Brain microvascular endothelial cell (primary cell): ENCODE measurements at regions not wholly inside any gene's neighbourhood (a gene's known extent, or its start where the extent isn't known, plus 50 kb on each side); places are given as distances from the start of the nearest gene placed in this dataset.

Experiments
- DNase-seq: peaks from one replicate; pipeline ENCODE4 v3.0.0-alpha.2; 2020
- H3K27ac ChIP-seq: fragments of 250-450 bp; sonication (Bioruptor Pico); 2 replicates; pipeline ENCODE4 v1.5.1; 2020; ENCODE audit warnings: mild to moderate bottlenecking, moderate library complexity
- H3K27me3 ChIP-seq: fragments of 250-450 bp; sonication (Bioruptor Pico); replicated peaks from 2 replicates; pipeline ENCODE4 v1.5.1; 2020; ENCODE audit warnings: mild to moderate bottlenecking
- H3K36me3 ChIP-seq: fragments of 250-450 bp; sonication (Bioruptor Pico); replicated peaks from 2 replicates; pipeline ENCODE4 v1.5.1; 2020; ENCODE audit warnings: mild to moderate bottlenecking
- H3K4me3 ChIP-seq: 2 replicates; pipeline ENCODE4 v1.5.1; 2011; ENCODE audit warnings: low read depth, mild to moderate bottlenecking, control low read depth, low read length, moderate library complexity
- in situ Hi-C: cut with HindIII; loops from 2 replicates; pipeline ENCODE4 v1.10.0; 2017; ENCODE audit warnings: low sequenced_read_pairs, low pct_ligation_motif_present
- TF ChIP-seq, protein P1 (sequence below): IDR thresholded peaks from 2 replicates; pipeline ENCODE4 v1.5.1; 2011; ENCODE audit warnings: low read depth, mild to moderate bottlenecking, moderate library complexity, low read length, control low read depth, inconsistent platforms; ENCODE audit errors: missing control alignments

- H3K27ac ChIP-seq = no peak overlapping the region
- TF ChIP-seq, protein P1, sequence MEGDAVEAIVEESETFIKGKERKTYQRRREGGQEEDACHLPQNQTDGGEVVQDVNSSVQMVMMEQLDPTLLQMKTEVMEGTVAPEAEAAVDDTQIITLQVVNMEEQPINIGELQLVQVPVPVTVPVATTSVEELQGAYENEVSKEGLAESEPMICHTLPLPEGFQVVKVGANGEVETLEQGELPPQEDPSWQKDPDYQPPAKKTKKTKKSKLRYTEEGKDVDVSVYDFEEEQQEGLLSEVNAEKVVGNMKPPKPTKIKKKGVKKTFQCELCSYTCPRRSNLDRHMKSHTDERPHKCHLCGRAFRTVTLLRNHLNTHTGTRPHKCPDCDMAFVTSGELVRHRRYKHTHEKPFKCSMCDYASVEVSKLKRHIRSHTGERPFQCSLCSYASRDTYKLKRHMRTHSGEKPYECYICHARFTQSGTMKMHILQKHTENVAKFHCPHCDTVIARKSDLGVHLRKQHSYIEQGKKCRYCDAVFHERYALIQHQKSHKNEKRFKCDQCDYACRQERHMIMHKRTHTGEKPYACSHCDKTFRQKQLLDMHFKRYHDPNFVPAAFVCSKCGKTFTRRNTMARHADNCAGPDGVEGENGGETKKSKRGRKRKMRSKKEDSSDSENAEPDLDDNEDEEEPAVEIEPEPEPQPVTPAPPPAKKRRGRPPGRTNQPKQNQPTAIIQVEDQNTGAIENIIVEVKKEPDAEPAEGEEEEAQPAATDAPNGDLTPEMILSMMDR = no peak
- no peak for DNase-seq
- in situ Hi-C loops = no loop called here
- no peaks in the 10 kb centered on the region for H3K36me3 ChIP-seq
- H3K4me3 ChIP-seq = no peak overlapping the region
- H3K27me3 ChIP-seq = no peaks in the 10 kb centered on the region
Measured at GRCh38 chr1:5423109-5423508, 569.1 kb downstream of the NPHP4 start.

GRCh38 chr1:5419501-5419900 is 572.7 kb downstream of the NPHP4 start:
- Histone ChIP-seq H3K36me3 (no peaks in the 10 kb centered on the region), H3K4me3 (no peak overlapping the region), H3K27me3 (no peaks in the 10 kb centered on the region), H3K27ac (no peak overlapping the region)
- DNase-seq = no peak
- TF ChIP-seq, protein P1 = no peak
- in situ Hi-C loops = no loop called here

DNA sequence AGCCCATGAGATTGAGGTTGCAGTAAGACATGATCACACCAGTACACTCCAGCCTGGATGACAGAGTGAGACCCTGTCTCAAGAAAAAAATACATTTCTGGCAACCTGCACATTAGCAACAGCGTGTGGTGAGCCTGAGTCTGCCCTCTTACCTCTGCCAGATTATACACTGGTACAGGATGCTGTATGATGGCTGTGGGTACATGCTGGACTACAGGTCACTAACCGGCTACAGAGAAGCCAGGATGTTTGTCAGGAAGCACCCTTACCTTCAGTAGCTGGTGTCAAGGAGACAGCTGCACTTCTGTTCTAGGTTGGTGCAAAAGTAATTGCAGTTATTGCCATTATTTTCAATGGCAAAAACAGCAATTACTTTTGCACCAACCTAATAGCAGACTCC is 575.7 kb downstream of the NPHP4 start:
- DNase-seq = no peak
- H3K27me3 ChIP-seq = no peaks in the 10 kb centered on the region
- H3K27ac ChIP-seq = no peak overlapping the region
- no peak overlapping the region for H3K4me3 ChIP-seq
- in situ Hi-C loops = no loop called here
- TF ChIP-seq, protein P1 = no peak
- no peaks in the 10 kb centered on the region for H3K36me3 ChIP-seq

- no peaks in the 10 kb centered on the region for H3K27me3 ChIP-seq
- in situ Hi-C loops = no loop called here
- no peak overlapping the region for H3K27ac ChIP-seq
- DNase-seq = no peak
- no peaks in the 10 kb centered on the region for H3K36me3 ChIP-seq
- H3K4me3 ChIP-seq = no peak overlapping the region
- TF ChIP-seq, protein P1 = no peak
Measured at GRCh38 chr1:5415606-5416005, 576.6 kb downstream of the NPHP4 start.

- DNase-seq = no peak
- in situ Hi-C loops = no loop called here
- TF ChIP-seq, protein P1 = no peak
- Histone ChIP-seq H3K36me3 (no peaks in the 10 kb centered on the region), H3K27ac (no peak overlapping the region), H3K27me3 (no peaks in the 10 kb centered on the region), H3K4me3 (no peak overlapping the region)
Measured at GRCh38 chr1:5410652-5411051, 581.6 kb downstream of the NPHP4 start.

GRCh38 chr1:5408401-5408800 is 583.8 kb downstream of the NPHP4 start:
- H3K4me3 ChIP-seq = no peak overlapping the region
- in situ Hi-C loops = no loop called here
- H3K27ac ChIP-seq = no peak overlapping the region
- no peaks in the 10 kb centered on the region for H3K36me3 ChIP-seq
- TF ChIP-seq, protein P1 = no peak
- H3K27me3 ChIP-seq = no peaks in the 10 kb centered on the region
- DNase-seq = no peak
